ENCODE measurements at regions not wholly inside any gene's neighbourhood (a gene's known extent, or its start where the extent isn't known, plus 50 kb on each side); places are given as distances from the start of the nearest gene placed in this dataset.

DNA sequence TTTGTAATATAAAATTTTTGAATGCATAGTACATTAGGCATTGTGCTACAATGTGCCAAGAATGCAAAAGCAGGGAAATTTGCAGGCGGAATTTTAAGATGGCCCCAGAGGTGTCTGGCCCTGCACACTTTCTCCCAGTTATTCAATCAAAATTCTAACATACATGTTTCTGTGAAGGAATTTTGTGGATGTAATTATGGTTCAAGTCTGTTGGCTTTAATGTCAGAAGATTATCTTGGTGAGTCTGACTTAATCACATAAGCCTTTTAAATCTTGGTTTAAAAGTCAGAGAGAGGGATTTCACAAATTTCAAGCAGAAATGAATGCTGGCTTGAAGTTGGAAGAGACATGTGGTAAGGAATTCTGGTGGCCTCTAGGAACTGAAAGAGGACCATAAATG lies 423.4 kb upstream of the CCDC179 start:
- TF ChIP-seq EZH2phosphoT487 (IDR thresholded peaks at IDR 0.05; ENCODE audit: low read depth), result no peak
- TF ChIP-seq CTCF (IDR thresholded peaks at IDR 0.05; ENCODE audit: low read depth, low read length), result no peak
- H3K4me2 ChIP-seq (ENCODE audit: low read length), result no peak overlapping the region
- no peak overlapping the region for H2AFZ ChIP-seq (ENCODE audit: low read depth, low read length)
- no peak overlapping the region for H3K4me3 ChIP-seq (ENCODE audit: low read length)
- H3K36me3 ChIP-seq (replicated peaks; ENCODE audit: low read depth, low read length), result no peaks in the 10 kb centered on the region
- peaks cover 4% of the 10 kb centered on the region; the same call in 1 of the 2 replicates for H3K4me1 ChIP-seq (ENCODE audit: low read length)
- no peak overlapping the region for H3K9ac ChIP-seq (ENCODE audit: low read length)
- no peak overlapping the region for H3K27ac ChIP-seq (ENCODE audit: low read length)
- H4K20me1 ChIP-seq (ENCODE audit: insufficient read depth, low read length), result no peaks in the 10 kb centered on the region
- no peaks in the 10 kb centered on the region for H3K79me2 ChIP-seq (ENCODE audit: low read length)
- H3K27me3 ChIP-seq (ENCODE audit: low read depth, low read length), result no peaks in the 10 kb centered on the region
- H3K9me3 ChIP-seq (ENCODE audit: insufficient read depth, low read length), result no peaks in the 10 kb centered on the region

- H3K27me3 ChIP-seq (ENCODE audit: low read depth, low read length), result no peaks in the 10 kb centered on the region
- H3K9ac ChIP-seq (ENCODE audit: low read length), result no peak overlapping the region
- no peaks in the 10 kb centered on the region for H3K79me2 ChIP-seq (ENCODE audit: low read length)
- H3K4me1 ChIP-seq (ENCODE audit: low read length), result peaks cover 4% of the 10 kb centered on the region; the same call in 1 of the 2 replicates
- no peaks in the 10 kb centered on the region for H3K9me3 ChIP-seq (ENCODE audit: insufficient read depth, low read length)
- no peaks in the 10 kb centered on the region for H4K20me1 ChIP-seq (ENCODE audit: insufficient read depth, low read length)
- H2AFZ ChIP-seq (ENCODE audit: low read depth, low read length), result no peak overlapping the region
- H3K4me2 ChIP-seq (ENCODE audit: low read length), result no peak overlapping the region
- no peak overlapping the region for H3K4me3 ChIP-seq (ENCODE audit: low read length)
- no peak for TF ChIP-seq CTCF (IDR thresholded peaks at IDR 0.05; ENCODE audit: low read depth, low read length)
- TF ChIP-seq EZH2phosphoT487 (IDR thresholded peaks at IDR 0.05; ENCODE audit: low read depth), result no peak
- no peak overlapping the region for H3K27ac ChIP-seq (ENCODE audit: low read length)
- H3K36me3 ChIP-seq (replicated peaks; ENCODE audit: low read depth, low read length), result no peaks in the 10 kb centered on the region
Measured at GRCh38 chr11:23284631-23285030, 424.4 kb upstream of the CCDC179 start.

DNA sequence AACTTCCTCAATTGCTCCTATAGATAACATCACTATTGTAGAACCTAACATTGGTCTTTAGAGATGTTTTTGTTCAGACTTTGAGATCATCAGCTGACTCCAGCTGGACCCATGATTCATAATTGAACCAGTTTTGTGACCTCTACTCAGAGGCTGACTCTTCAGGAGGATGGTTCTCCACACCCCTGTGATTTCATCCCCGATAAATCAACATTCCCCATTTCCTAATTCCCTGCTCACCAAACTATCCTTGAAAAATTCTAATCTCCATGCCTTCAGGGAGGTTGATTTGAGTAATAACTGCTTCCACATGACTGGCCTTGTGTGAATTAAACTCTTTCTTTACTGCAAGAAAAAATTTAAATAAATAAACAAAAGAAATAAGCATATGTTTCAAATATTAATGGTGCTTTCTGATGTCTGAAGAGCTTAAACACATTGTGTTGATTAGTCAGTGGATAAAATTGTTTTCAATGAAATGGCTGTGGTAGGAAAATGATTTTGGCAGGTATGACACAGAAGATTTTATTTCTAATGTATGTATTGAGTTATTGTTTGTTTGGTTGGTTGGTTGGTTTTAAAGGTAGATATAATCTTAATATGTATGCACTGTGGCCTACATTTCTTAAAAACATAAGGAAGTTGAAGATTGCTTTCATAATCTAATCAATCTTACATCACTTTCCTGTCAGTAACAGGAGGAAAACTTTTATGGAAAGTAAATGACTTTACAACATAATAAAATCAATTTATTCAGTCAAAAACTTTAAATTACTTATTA lies 427.9 kb upstream of the CCDC179 start:
- TF ChIP-seq EZH2phosphoT487 (IDR thresholded peaks at IDR 0.05; ENCODE audit: low read depth) (no peak), CTCF (IDR thresholded peaks at IDR 0.05; ENCODE audit: low read depth, low read length) (no peak)
- Histone ChIP-seq H3K36me3 (replicated peaks; ENCODE audit: low read depth, low read length) (no peaks in the 10 kb centered on the region), H3K27ac (ENCODE audit: low read length) (no peak overlapping the region)

DNA sequence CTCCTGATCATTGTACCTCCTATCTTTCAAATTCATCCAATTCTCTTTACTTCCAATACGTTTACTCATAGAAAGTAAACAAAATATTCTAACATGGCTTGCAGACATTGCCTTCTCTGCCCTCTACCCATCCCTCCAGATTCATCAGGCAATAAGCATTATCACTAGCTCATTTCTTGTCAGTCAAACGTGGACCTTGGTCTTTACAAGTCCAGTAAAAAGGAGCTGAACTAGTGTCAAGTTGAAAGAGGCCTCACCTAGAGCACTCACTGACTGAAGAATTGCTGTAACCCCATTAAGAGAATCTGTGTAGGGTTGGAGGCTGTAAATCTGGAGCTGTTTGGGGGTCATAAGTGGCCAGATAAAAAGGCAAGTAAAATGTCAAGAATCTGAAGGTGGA lies 435.0 kb upstream of the CCDC179 start:
- Histone ChIP-seq H3K4me2 (ENCODE audit: low read length) (no peak overlapping the region), H3K27me3 (ENCODE audit: low read depth, low read length) (no peaks in the 10 kb centered on the region), H3K4me1 (ENCODE audit: low read length) (no peaks in the 10 kb centered on the region), H3K36me3 (replicated peaks; ENCODE audit: low read depth, low read length) (no peaks in the 10 kb centered on the region), H3K27ac (ENCODE audit: low read length) (no peak overlapping the region), H3K79me2 (ENCODE audit: low read length) (no peaks in the 10 kb centered on the region), H3K9ac (ENCODE audit: low read length) (no peak overlapping the region), H3K9me3 (ENCODE audit: insufficient read depth, low read length) (no peaks in the 10 kb centered on the region), H3K4me3 (ENCODE audit: low read length) (no peak overlapping the region), H2AFZ (ENCODE audit: low read depth, low read length) (no peak overlapping the region), H4K20me1 (ENCODE audit: insufficient read depth, low read length) (no peaks in the 10 kb centered on the region)
- TF ChIP-seq CTCF (IDR thresholded peaks at IDR 0.05; ENCODE audit: low read depth, low read length) (no peak), EZH2phosphoT487 (IDR thresholded peaks at IDR 0.05; ENCODE audit: low read depth) (no peak)

More for the DNA sequence above, 427.9 kb upstream of the CCDC179 start:
- Histone ChIP-seq H3K9ac (ENCODE audit: low read length) (no peak overlapping the region), H3K4me3 (ENCODE audit: low read length) (no peak overlapping the region), H3K4me2 (ENCODE audit: low read length) (no peak overlapping the region), H3K79me2 (ENCODE audit: low read length) (no peaks in the 10 kb centered on the region), H4K20me1 (ENCODE audit: insufficient read depth, low read length) (no peaks in the 10 kb centered on the region), H3K9me3 (ENCODE audit: insufficient read depth, low read length) (no peaks in the 10 kb centered on the region), H3K4me1 (ENCODE audit: low read length) (peaks cover 4% of the 10 kb centered on the region; the same call in 1 of the 2 replicates), H3K27me3 (ENCODE audit: low read depth, low read length) (no peaks in the 10 kb centered on the region), H2AFZ (ENCODE audit: low read depth, low read length) (no peak overlapping the region)
